LNCaP clone FGC (cell line): ENCODE measurements at regions not wholly inside any gene's neighbourhood (a gene's known extent, or its start where the extent isn't known, plus 50 kb on each side); places are given as distances from the start of the nearest gene placed in this dataset.
A peak's percentile ranks its signal among the peaks of the same experiment; 100 is the strongest.

ENCODE experiments used
- DNase-seq: peaks from one replicate; pipeline ENCODE4 v3.0.0-alpha.2; 2011; ENCODE audit warnings: low read depth
- H3K4me3 ChIP-seq: 2 replicates; pipeline ENCODE4 v1.5.1; 2011; ENCODE audit warnings: mild to moderate bottlenecking, low read depth, low read length, control low read depth
- CTCF ChIP-seq: IDR thresholded peaks from 2 replicates; pipeline ENCODE4 v1.5.1; 2012; ENCODE audit warnings: mild to moderate bottlenecking; ENCODE audit not compliant: control insufficient read depth, insufficient read depth; ENCODE audit errors: extremely low read depth

DNA sequence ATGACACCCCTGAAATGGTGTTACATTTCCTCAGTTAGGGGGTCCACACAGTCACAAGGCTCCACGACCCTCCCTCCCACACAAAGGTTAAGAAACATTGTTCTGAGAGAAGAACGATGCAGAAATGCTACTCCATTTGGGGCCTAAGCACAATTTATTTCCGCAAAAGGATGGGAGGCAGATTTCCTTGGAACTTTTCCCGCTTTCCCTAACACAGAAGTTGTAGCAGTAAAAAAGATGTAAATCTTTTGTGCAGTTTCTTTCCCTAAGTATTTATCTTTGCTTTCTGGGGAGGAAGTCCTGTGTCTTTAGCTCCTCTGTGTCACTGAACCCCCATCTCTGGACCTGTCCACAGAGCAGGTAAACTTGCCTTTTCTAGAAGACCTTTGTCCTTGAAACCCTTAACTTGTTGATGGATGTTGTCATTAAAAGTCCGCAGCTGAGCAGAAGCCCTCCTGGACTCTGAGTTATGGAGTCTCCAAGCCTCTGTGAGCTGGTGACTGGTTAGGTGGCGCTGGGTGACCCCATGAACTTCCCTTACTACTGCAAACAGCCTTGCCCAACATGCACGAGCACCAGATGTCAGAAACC, 67.2 kb upstream of the SHISA3 start:
- no peak overlapping the region for H3K4me3 ChIP-seq
- no peak for TF ChIP-seq CTCF
- DNase-seq = no peak

DNA sequence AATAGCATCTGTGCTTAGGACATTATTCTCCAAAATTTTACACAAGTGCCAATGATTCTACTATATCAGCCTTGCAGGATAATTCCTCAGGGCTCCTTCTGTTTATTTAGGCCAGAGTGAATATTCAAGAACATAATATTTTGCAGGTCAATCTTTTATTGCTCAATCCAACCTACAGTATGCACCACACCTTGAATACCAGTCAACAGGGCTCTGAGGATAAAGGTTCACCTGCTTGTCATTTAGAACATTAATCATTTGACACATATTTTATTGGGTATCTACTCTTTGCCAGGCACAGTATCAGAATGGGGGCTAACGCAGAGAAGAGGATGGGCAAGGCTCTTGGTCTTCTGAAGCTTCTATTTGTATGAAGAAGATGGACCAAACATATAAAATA, 66.2 kb upstream of the SHISA3 start:
- DNase-seq = no peak
- TF ChIP-seq CTCF = no peak
- H3K4me3 ChIP-seq = no peak overlapping the region

DNA sequence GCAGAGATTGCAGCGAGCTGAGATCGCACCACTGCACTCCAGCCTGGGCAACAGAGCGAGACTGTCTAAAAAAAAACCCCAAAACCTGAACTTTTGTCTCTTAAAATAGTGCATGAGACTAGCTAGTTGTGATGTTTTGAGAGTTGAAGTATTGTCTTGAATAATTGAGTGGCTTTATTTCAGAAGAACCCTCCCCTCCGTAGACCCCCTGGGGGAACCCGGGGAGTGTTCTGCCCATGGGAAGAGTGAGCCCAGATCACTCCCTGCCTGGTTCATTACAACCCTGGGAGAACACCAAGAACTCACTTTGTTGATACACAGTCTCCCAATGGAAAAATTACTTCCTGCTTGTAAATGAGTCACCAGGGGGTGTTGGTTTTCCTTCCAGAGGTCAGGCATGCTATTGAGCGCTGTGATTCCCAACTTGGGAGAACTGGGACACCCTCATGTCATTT, 65.3 kb upstream of the SHISA3 start:
- no peak overlapping the region for H3K4me3 ChIP-seq
- peak; percentile 61 for DNase-seq
- TF ChIP-seq CTCF = no peak

GRCh38 chr4:42339935-42340406, 57.3 kb upstream of the SHISA3 start:
- H3K4me3 ChIP-seq = no peak overlapping the region
- no peak for TF ChIP-seq CTCF
- no peak for DNase-seq

DNA sequence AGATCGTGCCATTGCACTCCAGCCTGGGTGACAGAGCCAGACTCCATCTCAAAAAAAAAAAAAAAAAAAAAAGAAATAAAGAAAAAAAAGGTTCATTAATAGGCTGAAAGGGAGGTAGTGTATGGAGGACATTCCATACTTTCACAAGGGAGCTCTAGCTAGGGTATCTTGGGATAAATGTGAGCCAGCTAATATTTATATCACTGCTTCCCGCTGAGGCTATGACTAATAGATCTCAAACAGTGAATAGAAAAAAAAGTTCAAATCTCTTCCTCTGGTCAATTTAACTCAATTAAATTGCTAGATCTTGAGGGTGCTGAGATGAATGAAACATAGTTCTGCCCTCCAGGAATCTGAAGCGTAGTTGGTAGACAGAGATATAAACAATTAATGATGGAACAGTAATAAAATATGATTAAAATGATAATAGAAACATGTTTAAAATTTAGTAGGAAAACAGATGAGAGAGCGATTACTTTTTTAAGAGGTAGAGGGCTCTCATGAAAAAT, 55.7 kb upstream of the SHISA3 start:
- H3K4me3 ChIP-seq = no peak overlapping the region
- TF ChIP-seq CTCF = no peak
- DNase-seq = no peak

DNA sequence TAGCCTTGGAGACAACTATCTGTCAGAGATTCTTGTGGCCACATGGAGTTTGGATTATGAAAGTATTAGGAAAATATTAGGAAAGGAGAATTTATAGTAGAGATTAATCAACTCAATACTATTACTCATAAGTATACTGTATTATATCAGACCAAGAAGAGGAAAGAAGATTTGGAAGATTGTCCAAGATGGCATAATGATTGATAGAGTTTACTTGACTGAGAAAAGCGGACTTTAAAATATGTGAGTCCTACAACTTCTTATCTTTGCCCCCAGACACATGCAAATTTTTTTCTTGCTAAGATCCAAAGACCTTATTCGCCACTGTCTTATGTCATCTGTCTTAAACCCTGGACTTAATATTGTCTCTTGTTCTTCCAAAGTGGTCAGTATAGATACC, 54.8 kb upstream of the SHISA3 start:
- H3K4me3 ChIP-seq = no peak overlapping the region
- no peak for TF ChIP-seq CTCF
- DNase-seq = no peak

DNA sequence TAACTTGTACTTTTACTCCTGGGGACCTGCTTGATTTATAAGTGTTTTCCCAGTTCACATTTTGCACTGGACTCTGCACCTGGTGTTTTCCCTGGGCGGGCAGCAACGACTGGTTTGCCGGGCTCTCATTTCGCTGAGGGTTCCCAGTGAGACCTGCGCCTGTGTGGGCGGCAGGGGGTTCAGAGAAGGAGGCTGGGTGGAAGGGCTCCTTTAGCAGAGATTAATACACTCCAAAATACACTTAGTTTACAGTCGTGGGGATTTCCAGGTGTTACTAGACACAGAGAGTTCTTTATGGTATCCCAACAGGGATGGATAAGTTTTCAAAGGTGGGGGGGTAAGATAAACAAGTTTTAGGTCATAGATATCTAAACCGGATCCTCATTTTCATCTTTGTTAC, 53.0 kb upstream of the SHISA3 start:
- H3K4me3 ChIP-seq = no peak overlapping the region
- DNase-seq = no peak
- TF ChIP-seq CTCF = no peak
